H9 (cell line): ENCODE measurements at regions not wholly inside any gene's neighbourhood (a gene's known extent, or its start where the extent isn't known, plus 50 kb on each side); places are given as distances from the start of the nearest gene placed in this dataset.

Experiments
- DNase-seq: peaks from one replicate; pipeline ENCODE4 v3.0.0-alpha.2; 2017
- H2AFZ ChIP-seq: one replicate; pipeline ENCODE4 v1.6.1; 2013; ENCODE audit warnings: mild to moderate bottlenecking, low read length, control low read depth, moderate library complexity
- H2AK5ac ChIP-seq: 2 replicates; pipeline ENCODE4 v1.6.1; 2013; ENCODE audit warnings: low read length, control low read depth, mixed read lengths; ENCODE audit not compliant: insufficient read length
- H2BK120ac ChIP-seq: one replicate; pipeline ENCODE4 v1.6.1; 2013; ENCODE audit warnings: low read depth, mild to moderate bottlenecking, low read length, control low read depth, inconsistent platforms; ENCODE audit not compliant: poor library complexity, severe bottlenecking
- H2BK12ac ChIP-seq: 2 replicates; pipeline ENCODE4 v1.6.1; 2013; ENCODE audit warnings: low read length, control low read depth, mixed read lengths, low read depth; ENCODE audit not compliant: insufficient read length
- H2BK15ac ChIP-seq: 2 replicates; pipeline ENCODE4 v1.6.1; 2013; ENCODE audit warnings: low read depth, low read length, control low read depth
- H2BK20ac ChIP-seq: one replicate; pipeline ENCODE4 v1.6.1; 2013; ENCODE audit warnings: low read depth, mild to moderate bottlenecking, low read length, control low read depth, inconsistent platforms; ENCODE audit not compliant: poor library complexity, severe bottlenecking
- H2BK5ac ChIP-seq: 2 replicates; pipeline ENCODE4 v1.6.1; 2013; ENCODE audit warnings: low read length, control low read depth, mixed read lengths; ENCODE audit not compliant: insufficient read length
- H3K14ac ChIP-seq: 2 replicates; pipeline ENCODE4 v1.6.1; 2013; ENCODE audit warnings: low read length, control low read depth; ENCODE audit not compliant: insufficient read depth
- H3K18ac ChIP-seq: 2 replicates; pipeline ENCODE4 v1.6.1; 2013; ENCODE audit warnings: low read depth, mild to moderate bottlenecking, mixed read lengths, low read length, control low read depth; ENCODE audit not compliant: insufficient read length
- H3K23ac ChIP-seq: 2 replicates; pipeline ENCODE4 v1.6.1; 2013; ENCODE audit warnings: low read length, control low read depth, mixed read lengths, low read depth; ENCODE audit not compliant: insufficient read length
- H3K23me2 ChIP-seq: 2 replicates; pipeline ENCODE4 v1.6.1; 2013; ENCODE audit warnings: low read depth, mild to moderate bottlenecking, mixed read lengths, low read length, control low read depth; ENCODE audit not compliant: insufficient read length, poor library complexity, severe bottlenecking
- H3K27ac ChIP-seq: 2 replicates; pipeline ENCODE4 v1.5.1; 2013; ENCODE audit warnings: low read length, control low read depth, mixed read lengths, low read depth; ENCODE audit not compliant: insufficient read length
- H3K27me3 ChIP-seq: 2 replicates; pipeline ENCODE4 v1.6.1; 2013; ENCODE audit warnings: low read length, control low read depth, inconsistent platforms; ENCODE audit not compliant: insufficient read depth
- H3K4ac ChIP-seq: 2 replicates; pipeline ENCODE4 v1.6.1; 2013; ENCODE audit warnings: low read depth, mild to moderate bottlenecking, control low read depth, inconsistent platforms, low read length, moderate library complexity
- H3K4me1 ChIP-seq: 2 replicates; pipeline ENCODE4 v1.6.1; 2013; ENCODE audit warnings: low read length, control low read depth, inconsistent platforms; ENCODE audit not compliant: insufficient read depth
- H3K4me2 ChIP-seq: 2 replicates; pipeline ENCODE4 v1.6.1; 2013; ENCODE audit warnings: low read length, control low read depth, mixed read lengths; ENCODE audit not compliant: insufficient read length, insufficient read depth
- H3K56ac ChIP-seq: 2 replicates; pipeline ENCODE4 v1.6.1; 2013; ENCODE audit warnings: low read depth, mild to moderate bottlenecking, mixed read lengths, low read length, control low read depth; ENCODE audit not compliant: insufficient read length
- H3K79me1 ChIP-seq: 2 replicates; pipeline ENCODE4 v1.6.1; 2013; ENCODE audit warnings: low read depth, mild to moderate bottlenecking, moderate library complexity, low read length, control low read depth, inconsistent platforms; ENCODE audit not compliant: insufficient read depth, poor library complexity, severe bottlenecking
- H3K79me2 ChIP-seq: 2 replicates; pipeline ENCODE4 v1.6.1; 2013; ENCODE audit warnings: low read length, control low read depth, inconsistent platforms; ENCODE audit not compliant: insufficient read depth
- H3K9ac ChIP-seq: 2 replicates; pipeline ENCODE4 v1.6.1; 2013; ENCODE audit warnings: low read length, control low read depth, mixed read lengths; ENCODE audit not compliant: insufficient read length; ENCODE audit errors: extremely low read depth
- H3K9me3 ChIP-seq: one replicate; pipeline ENCODE4 v1.6.1; 2013; ENCODE audit warnings: low read depth, low read length, inconsistent platforms; ENCODE audit not compliant: control insufficient read depth
- H3T11ph ChIP-seq: one replicate; pipeline ENCODE4 v1.6.1; 2013; ENCODE audit warnings: mild to moderate bottlenecking, low read length, control low read depth, inconsistent platforms
- H4K20me1 ChIP-seq: one replicate; pipeline ENCODE4 v1.6.1; 2013; ENCODE audit not compliant: control insufficient read depth, insufficient read length, insufficient read depth
- H4K5ac ChIP-seq: 2 replicates; pipeline ENCODE4 v1.6.1; 2013; ENCODE audit warnings: low read depth, mild to moderate bottlenecking, mixed read lengths, low read length, control low read depth; ENCODE audit not compliant: insufficient read length
- H4K8ac ChIP-seq: replicated peaks from 2 replicates; pipeline ENCODE4 v1.6.1; 2013; ENCODE audit warnings: low read length, control low read depth, mixed read lengths, low read depth; ENCODE audit not compliant: insufficient read length
- H4K91ac ChIP-seq: 2 replicates; pipeline ENCODE4 v1.6.1; 2013; ENCODE audit warnings: low read depth, mild to moderate bottlenecking, moderate library complexity, mixed read lengths, low read length, control low read depth; ENCODE audit not compliant: insufficient read length
- H3K27ac Mint-ChIP-seq, 3 experiments: 2 replicates in 2 of 3; 3 replicates in 1 of 3; pipeline ENCODE4 v1.8.0; 2020 to 2021; ENCODE audit warnings: mixed read lengths in 3 of 3, mild to moderate bottlenecking in 1 of 3, moderate library complexity in 1 of 3
- H3K27me3 Mint-ChIP-seq: 2 replicates; pipeline ENCODE4 v1.8.0; 2021; ENCODE audit warnings: low read depth, mild to moderate bottlenecking, moderate library complexity, mixed read lengths
- H3K36me3 Mint-ChIP-seq, 3 experiments: 2 replicates in 2 of 3; 3 replicates in 1 of 3; pipeline ENCODE4 v1.8.0; 2020 to 2021; ENCODE audit warnings: low read depth in 3 of 3, mixed read lengths in 3 of 3; ENCODE audit not compliant: insufficient read depth in 1 of 3
- H3K4me1 Mint-ChIP-seq, 2 experiments: 2 replicates each; pipeline ENCODE4 v1.8.0; 2020; ENCODE audit warnings: mixed read lengths in 2 of 2
- H3K4me3 Mint-ChIP-seq, 2 experiments: 2 replicates in 1 of 2; 3 replicates in 1 of 2; pipeline ENCODE4 v1.8.0; 2020 to 2021; ENCODE audit warnings: mild to moderate bottlenecking in 2 of 2, mixed read lengths in 2 of 2, moderate library complexity in 1 of 2
- H3K9me3 Mint-ChIP-seq, 2 experiments: 2 replicates in 1 of 2; 3 replicates in 1 of 2; pipeline ENCODE4 v1.8.0; 2020; ENCODE audit warnings: mild to moderate bottlenecking in 2 of 2, mixed read lengths in 2 of 2, moderate library complexity in 1 of 2
- CTCF ChIP-seq: fragments of 200-600 bp; sonication (generic); conservative IDR thresholded peaks from 3 replicates; pipeline ENCODE4 v1.8.0; 2021; ENCODE audit warnings: antibody characterized with exemption, mild to moderate bottlenecking
- WGBS: extraction: QIAGEN DNeasy Blood & Tissue Kit; methylation state at CpG from one replicate; pipeline ENCODE4 v1.1.7; 2013; ENCODE audit warnings: missing lambda C conversion rate, low lambda C conversion rate, mixed read lengths; ENCODE audit not compliant: insufficient read length; ENCODE audit errors: extremely low coverage; 5-methylcytosine and 5-hydroxymethylcytosine counted together

- no peak for DNase-seq
- no peaks in the 10 kb centered on the region for H4K20me1 ChIP-seq
- H3K4me1 ChIP-seq, result no peaks in the 10 kb centered on the region
Observed at GRCh38 chr17:45666046-45666600, 118.0 kb upstream of the CRHR1 start.

More at GRCh38 chr17:45666046-45666600, 118.0 kb upstream of the CRHR1 start:
- Mint-ChIP-seq H3K4me3 (no peak overlapping the region), H3K9me3 (no peaks in the 10 kb centered on the region), H3K36me3 (no peaks in the 10 kb centered on the region), H3K4me1 (peaks cover 0 to 8% of the 10 kb centered on the region in 2 experiments; a peak in 1 of 4 replicates), H3K27me3 (peaks cover 29% of the 10 kb centered on the region), H3K27ac (no peak overlapping the region)
- WGBS, result no CpG with 5 or more reads among the region's 3 CpGs
- Histone ChIP-seq H2BK5ac (no peak overlapping the region), H4K91ac (no peak overlapping the region), H2BK20ac (no peak overlapping the region), H3K4me2 (no peak overlapping the region), H3K23me2 (no peaks in the 10 kb centered on the region), H3K4ac (no peak overlapping the region), H2BK15ac (no peak overlapping the region), H2AFZ (no peak overlapping the region), H3T11ph (no peak overlapping the region), H3K14ac (no peak overlapping the region), H3K79me1 (no peaks in the 10 kb centered on the region), H3K56ac (no peak overlapping the region), H2BK12ac (no peak overlapping the region), H3K79me2 (no peaks in the 10 kb centered on the region), H2AK5ac (no peak overlapping the region), H2BK120ac (no peak overlapping the region), H3K23ac (no peak overlapping the region), H3K27me3 (no peaks in the 10 kb centered on the region), H4K8ac (no peak overlapping the region), H3K9ac (no peak overlapping the region), H4K5ac (no peak overlapping the region), H3K9me3 (no peaks in the 10 kb centered on the region), H3K18ac (no peak overlapping the region), H3K27ac (no peak overlapping the region)
- peak; percentile 56 for TF ChIP-seq CTCF
